ENCODE measurements at regions not wholly inside any gene's neighbourhood (a gene's known extent, or its start where the extent isn't known, plus 50 kb on each side); places are given as distances from the start of the nearest gene placed in this dataset.

GRCh38 chr22:47474464-47474863, 712.0 kb downstream of the TBC1D22A start:
- H3K27ac ChIP-seq: no peak overlapping the region
- TF ChIP-seq CTCF (conservative IDR thresholded peaks at IDR 0.05): no peak

DNA sequence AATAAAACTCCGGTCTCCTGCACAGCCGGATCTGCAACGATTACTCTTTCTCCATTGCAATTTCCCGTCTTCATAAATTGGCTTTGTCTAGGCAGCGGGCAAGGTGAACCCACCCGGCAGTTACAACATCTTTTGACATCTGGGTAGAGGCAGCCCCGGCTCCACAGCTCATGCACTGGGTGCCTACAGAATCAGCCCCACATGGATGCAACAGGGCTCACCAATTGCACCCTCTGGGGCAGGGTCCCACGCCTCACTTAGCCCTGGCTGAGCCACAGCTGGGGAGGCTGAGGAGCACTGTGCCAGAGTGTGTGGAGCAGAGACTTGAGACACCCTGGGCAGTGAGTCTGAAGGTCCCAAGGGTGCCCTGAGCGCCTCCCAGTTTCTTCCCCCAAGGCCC, 710.2 kb downstream of the TBC1D22A start:
- H3K27ac ChIP-seq: no peak overlapping the region
- TF ChIP-seq CTCF (conservative IDR thresholded peaks at IDR 0.05): no peak

- H3K27ac ChIP-seq: no peak overlapping the region
- TF ChIP-seq CTCF (conservative IDR thresholded peaks at IDR 0.05): no peak
These were observed 709.0 kb downstream of the TBC1D22A start for GRCh38 chr22:47471406-47471805.

GRCh38 chr22:47465809-47466208, 703.4 kb downstream of the TBC1D22A start:
- no peak for TF ChIP-seq CTCF (conservative IDR thresholded peaks at IDR 0.05)

GRCh38 chr22:47465222-47465621, 702.8 kb downstream of the TBC1D22A start:
- H3K27ac ChIP-seq: no peak overlapping the region
- TF ChIP-seq CTCF (conservative IDR thresholded peaks at IDR 0.05): no peak

More at GRCh38 chr22:47465809-47466208, 703.4 kb downstream of the TBC1D22A start:
- H3K27ac ChIP-seq: no peak overlapping the region

GRCh38 chr22:47463220-47463619, 700.8 kb downstream of the TBC1D22A start:
- no peak for TF ChIP-seq CTCF (conservative IDR thresholded peaks at IDR 0.05)
- H3K27ac ChIP-seq: no peak overlapping the region

- peak; percentile 15; the same call in 1 of the 2 replicates for TF ChIP-seq CTCF (conservative IDR thresholded peaks at IDR 0.05)
- peak overlapping the region; percentile 73 for H3K27ac ChIP-seq
These were observed 698.4 kb downstream of the TBC1D22A start for GRCh38 chr22:47460861-47461260.

DNA sequence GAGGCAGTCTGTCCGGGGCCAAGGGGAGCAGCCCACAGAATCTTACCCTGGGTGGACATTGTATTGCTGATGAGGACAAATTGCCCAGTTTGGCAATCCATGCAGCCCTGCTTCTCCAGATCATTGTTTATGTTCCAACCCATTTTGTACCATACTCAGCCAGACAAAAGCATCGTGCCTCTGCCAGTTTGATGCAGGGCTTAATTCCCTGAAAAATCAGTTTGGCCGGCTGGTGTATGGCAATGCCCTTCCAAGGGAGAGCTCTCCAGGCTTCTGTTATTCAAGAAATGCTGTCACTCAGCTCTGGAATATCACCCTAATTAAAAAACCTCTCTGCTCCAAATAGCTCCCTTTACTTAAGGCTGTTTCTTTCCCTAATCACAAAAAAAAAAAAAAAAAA, 697.7 kb downstream of the TBC1D22A start:
- TF ChIP-seq CTCF (conservative IDR thresholded peaks at IDR 0.05): no peak
- H3K27ac ChIP-seq: peak overlapping the region; percentile 73

Measured in VCaP (cell line).